Osteocyte (in vitro differentiated cells): ENCODE measurements at regions not wholly inside any gene's neighbourhood (a gene's known extent, or its start where the extent isn't known, plus 50 kb on each side); places are given as distances from the start of the nearest gene placed in this dataset.
"Not testable (repeated sequence)": the region's sequence is repeated elsewhere in the genome, so short reads cannot be mapped to it uniquely, and the experiment has no call there.

Source experiments
- DNase-seq: peaks from one replicate; pipeline ENCODE4 v3.0.0; 2021; ENCODE audit warnings: mixed read lengths; ENCODE audit not compliant: unreplicated experiment; ENCODE audit errors: extremely low spot score
- H3K27ac Mint-ChIP-seq: one replicate; pipeline ENCODE4 v1.8.0; 2021; ENCODE audit warnings: mild to moderate bottlenecking, mixed read lengths; ENCODE audit not compliant: unreplicated experiment
- H3K27me3 Mint-ChIP-seq: one replicate; pipeline ENCODE4 v1.8.0; 2021; ENCODE audit warnings: mixed read lengths; ENCODE audit not compliant: unreplicated experiment
- H3K36me3 Mint-ChIP-seq: one replicate; pipeline ENCODE4 v1.8.0; 2021; ENCODE audit warnings: mixed read lengths; ENCODE audit not compliant: unreplicated experiment
- H3K4me1 Mint-ChIP-seq: one replicate; pipeline ENCODE4 v1.8.0; 2021; ENCODE audit warnings: mixed read lengths; ENCODE audit not compliant: unreplicated experiment
- H3K4me3 Mint-ChIP-seq: one replicate; pipeline ENCODE4 v1.8.0; 2021; ENCODE audit warnings: mild to moderate bottlenecking, moderate library complexity, mixed read lengths; ENCODE audit not compliant: unreplicated experiment
- H3K9me3 Mint-ChIP-seq: one replicate; pipeline ENCODE4 v1.8.0; 2021; ENCODE audit warnings: mixed read lengths; ENCODE audit not compliant: unreplicated experiment
- TF ChIP-seq, protein P1 (sequence below): fragments of 200-600 bp; sonication (generic); IDR thresholded peaks from 2 replicates; pipeline ENCODE4 v1.5.0; 2021; ENCODE audit warnings: antibody characterized with exemption, mild to moderate bottlenecking, moderate library complexity

DNA sequence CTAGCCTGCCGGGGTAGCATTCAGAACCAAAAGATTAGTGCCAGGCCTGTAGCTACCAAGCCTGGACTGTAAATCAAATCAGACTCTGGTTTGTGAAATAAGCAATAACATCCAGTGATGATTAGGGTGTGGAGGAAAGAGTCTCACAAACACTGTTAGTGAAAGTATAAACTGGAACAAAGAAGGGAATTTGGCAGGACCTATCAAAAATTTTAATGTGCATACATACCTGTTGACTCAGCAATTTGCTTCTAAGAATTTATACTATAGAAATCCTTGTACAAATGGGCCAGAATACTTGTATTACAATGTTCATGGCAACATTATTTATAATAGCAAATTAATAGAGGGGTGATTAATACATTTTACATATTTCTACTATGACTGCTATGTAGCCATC lies 109.8 kb upstream of the WARS2 start:
- Mint-ChIP-seq H3K36me3 (no peaks in the 10 kb centered on the region), H3K4me3 (no peak overlapping the region), H3K4me1 (no peaks in the 10 kb centered on the region), H3K27ac (no peak overlapping the region), H3K27me3 (peaks cover 13% of the 10 kb centered on the region), H3K9me3 (no peaks in the 10 kb centered on the region)
- DNase-seq, result no peak
- TF ChIP-seq, protein P1, sequence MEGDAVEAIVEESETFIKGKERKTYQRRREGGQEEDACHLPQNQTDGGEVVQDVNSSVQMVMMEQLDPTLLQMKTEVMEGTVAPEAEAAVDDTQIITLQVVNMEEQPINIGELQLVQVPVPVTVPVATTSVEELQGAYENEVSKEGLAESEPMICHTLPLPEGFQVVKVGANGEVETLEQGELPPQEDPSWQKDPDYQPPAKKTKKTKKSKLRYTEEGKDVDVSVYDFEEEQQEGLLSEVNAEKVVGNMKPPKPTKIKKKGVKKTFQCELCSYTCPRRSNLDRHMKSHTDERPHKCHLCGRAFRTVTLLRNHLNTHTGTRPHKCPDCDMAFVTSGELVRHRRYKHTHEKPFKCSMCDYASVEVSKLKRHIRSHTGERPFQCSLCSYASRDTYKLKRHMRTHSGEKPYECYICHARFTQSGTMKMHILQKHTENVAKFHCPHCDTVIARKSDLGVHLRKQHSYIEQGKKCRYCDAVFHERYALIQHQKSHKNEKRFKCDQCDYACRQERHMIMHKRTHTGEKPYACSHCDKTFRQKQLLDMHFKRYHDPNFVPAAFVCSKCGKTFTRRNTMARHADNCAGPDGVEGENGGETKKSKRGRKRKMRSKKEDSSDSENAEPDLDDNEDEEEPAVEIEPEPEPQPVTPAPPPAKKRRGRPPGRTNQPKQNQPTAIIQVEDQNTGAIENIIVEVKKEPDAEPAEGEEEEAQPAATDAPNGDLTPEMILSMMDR, result no peak

DNA sequence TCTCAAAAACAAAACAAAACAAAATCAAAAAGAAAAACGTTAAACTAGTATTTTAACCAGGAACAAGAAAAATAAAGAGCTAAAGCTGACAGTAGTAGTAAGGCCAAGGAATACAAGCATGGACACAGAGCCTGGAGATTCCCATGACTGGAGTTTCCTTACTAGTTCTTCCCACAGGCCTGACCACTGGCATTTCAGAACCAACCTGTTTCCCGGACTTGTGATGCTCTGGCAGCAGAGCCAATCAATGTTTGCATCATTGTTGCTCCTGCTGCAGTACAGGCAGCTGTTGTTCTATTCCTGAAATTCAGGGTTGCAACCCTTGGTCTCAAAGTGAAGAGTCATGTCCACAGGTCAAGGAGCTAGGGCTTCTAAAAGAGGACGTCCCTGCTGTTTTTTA lies 111.3 kb upstream of the WARS2 start:
- Mint-ChIP-seq H3K9me3 (no peaks in the 10 kb centered on the region), H3K36me3 (no peaks in the 10 kb centered on the region), H3K27ac (no peak overlapping the region), H3K27me3 (peaks cover 9% of the 10 kb centered on the region), H3K4me1 (no peaks in the 10 kb centered on the region), H3K4me3 (no peak overlapping the region)
- DNase-seq, result no peak
- TF ChIP-seq, protein P1, result no peak

- no peak overlapping the region for H3K4me3 Mint-ChIP-seq
- H3K36me3 Mint-ChIP-seq, result no peaks in the 10 kb centered on the region
- H3K27ac Mint-ChIP-seq, result no peak overlapping the region
- H3K4me1 Mint-ChIP-seq, result no peaks in the 10 kb centered on the region
- no peaks in the 10 kb centered on the region for H3K27me3 Mint-ChIP-seq
- DNase-seq, result no peak
- peaks cover 4% of the 10 kb centered on the region for H3K9me3 Mint-ChIP-seq
- TF ChIP-seq, protein P1, result no peak
These were observed 112.9 kb upstream of the WARS2 start for GRCh38 chr1:119253366-119253765.

GRCh38 chr1:119254067-119254720 lies 113.7 kb upstream of the WARS2 start:
- H3K36me3 Mint-ChIP-seq, result no peaks in the 10 kb centered on the region
- H3K27ac Mint-ChIP-seq, result no peak overlapping the region
- H3K4me3 Mint-ChIP-seq, result no peak overlapping the region
- H3K9me3 Mint-ChIP-seq, result peaks cover 7% of the 10 kb centered on the region
- TF ChIP-seq, protein P1, result no peak
- no peaks in the 10 kb centered on the region for H3K4me1 Mint-ChIP-seq
- H3K27me3 Mint-ChIP-seq, result no peaks in the 10 kb centered on the region
- no peak for DNase-seq

GRCh38 chr1:119256089-119256488 lies 112.5 kb upstream of the HAO2 start:
- not testable (repeated sequence) for H3K36me3 Mint-ChIP-seq, H3K4me1 Mint-ChIP-seq, H3K27ac Mint-ChIP-seq, H3K9me3 Mint-ChIP-seq, DNase-seq, H3K4me3 Mint-ChIP-seq, H3K27me3 Mint-ChIP-seq

DNA sequence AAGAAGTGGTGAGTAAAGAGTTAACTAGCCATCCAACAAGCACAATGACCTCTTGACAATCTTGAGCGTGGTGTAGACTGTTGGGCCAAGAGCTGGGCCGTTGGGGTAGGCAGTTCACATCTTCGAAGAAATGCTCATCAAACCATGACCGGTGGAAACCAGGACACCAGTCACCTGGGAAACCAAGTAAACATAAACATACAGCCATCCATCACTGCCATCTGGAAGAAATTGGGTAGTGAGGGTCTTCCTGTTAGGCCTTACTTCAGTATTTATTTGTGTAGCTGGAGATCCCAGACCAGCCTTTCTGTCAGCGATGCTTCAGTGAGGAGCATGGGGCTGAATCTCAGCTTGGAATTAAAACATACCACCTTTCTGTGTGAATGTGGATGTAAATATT lies 108.1 kb upstream of the HAO2 start:
- H3K36me3 Mint-ChIP-seq, result no peaks in the 10 kb centered on the region
- no peak for DNase-seq
- H3K4me1 Mint-ChIP-seq, result no peaks in the 10 kb centered on the region
- peaks cover 7% of the 10 kb centered on the region for H3K9me3 Mint-ChIP-seq
- TF ChIP-seq, protein P1, result no peak
- peaks cover 3% of the 10 kb centered on the region for H3K27me3 Mint-ChIP-seq
- no peak overlapping the region for H3K4me3 Mint-ChIP-seq
- no peak overlapping the region for H3K27ac Mint-ChIP-seq
